GM12878 (cell line): ENCODE measurements at regions not wholly inside any gene's neighbourhood (a gene's known extent, or its start where the extent isn't known, plus 50 kb on each side); places are given as distances from the start of the nearest gene placed in this dataset.

Experiments
- ATAC-seq: fragments of 200-7000 bp; cut with Tn5 transposase; 3 replicates; pipeline ENCODE4 v1.9.1; 2020; ENCODE audit warnings: mild to moderate bottlenecking, moderate library complexity
- BruUV-seq: library from RNA; stranded (reverse); fragments of 400-500 nt; replicated peaks from 2 replicates; lab custom pipeline; 2021; lab: Mats Ljungman, UMichigan
- CTCF ChIA-PET: fragments of 300-600 bp; sonication (Branson Sonifier 250); formaldehyde crosslinking; extraction: SDS; loops from one replicate; lab custom pipeline; 2021; ENCODE audit warnings: inconsistent platforms; lab: Yijun Ruan, JAX
- POLR2A ChIA-PET: fragments of 350-600 bp; formaldehyde crosslinking; extraction: SDS; loops from one replicate; lab custom pipeline; 2021; ENCODE audit warnings: inconsistent platforms; lab: Charles Lee
- RAD21 ChIA-PET: fragments of 300-600 bp; sonication (Branson Sonifier 250); formaldehyde crosslinking; loops from one replicate; lab custom pipeline; 2023; ENCODE audit warnings: antibody characterized with exemption; ENCODE audit not compliant: unreplicated experiment; lab: Charles Lee
- SMC1A ChIA-PET: fragments of 300-600 bp; sonication (Branson Sonifier 250); formaldehyde crosslinking; loops from one replicate; lab custom pipeline; 2023; ENCODE audit not compliant: unreplicated experiment, uncharacterized antibody; lab: Charles Lee
- DNase-seq: peaks from one replicate; pipeline ENCODE4 v3.0.0-alpha.2; 2011; ENCODE audit warnings: low read depth, low spot score
- FAIRE-seq: peaks from 3 replicates; lab custom pipeline; 2011; peaks lifted over from hg19 to GRCh38; lab: Jason Lieb, UNC
- H2AFZ ChIP-seq: 2 replicates; pipeline ENCODE4 v1.6.0; 2011; ENCODE audit warnings: low read depth, low read length, control low read depth; ENCODE audit not compliant: control insufficient read depth
- H3K27ac ChIP-seq: 2 replicates; pipeline ENCODE4 v1.5.1; 2011; ENCODE audit warnings: control low read depth; ENCODE audit not compliant: control insufficient read depth, insufficient read depth
- H3K27me3 ChIP-seq, 2 experiments: replicated peaks in 1 of 2; 2 replicates each; pipeline versions ENCODE4 v1.6.0 to v1.6.1; 2011; ENCODE audit warnings: low read length in 1 of 2; ENCODE audit not compliant: control insufficient read depth in 2 of 2, insufficient read depth in 2 of 2
- H3K36me3 ChIP-seq, 2 experiments: 2 replicates each; pipeline ENCODE4 v1.5.1; 2011; ENCODE audit warnings: low read length in 1 of 2; ENCODE audit not compliant: control insufficient read depth in 2 of 2, insufficient read depth in 2 of 2
- H3K4me1 ChIP-seq: 2 replicates; pipeline ENCODE4 v1.6.1; 2011; ENCODE audit warnings: mild to moderate bottlenecking, low read length, moderate library complexity, mixed read lengths; ENCODE audit not compliant: control insufficient read depth, insufficient read depth
- H3K4me2 ChIP-seq: 2 replicates; pipeline ENCODE4 v1.6.0; 2011; ENCODE audit warnings: control low read depth; ENCODE audit not compliant: control insufficient read depth, insufficient read depth
- H3K4me3 ChIP-seq: fragments of 200-600 bp; sonication (generic); 2 replicates; pipeline ENCODE4 v1.5.1; 2016
- H3K79me2 ChIP-seq: 2 replicates; pipeline ENCODE4 v1.6.0; 2011; ENCODE audit warnings: low read length; ENCODE audit not compliant: control insufficient read depth, insufficient read depth
- H3K9ac ChIP-seq: 2 replicates; pipeline ENCODE4 v1.8.0; 2011; ENCODE audit warnings: low read length, control low read depth, mixed read lengths; ENCODE audit not compliant: control insufficient read depth, insufficient read depth
- H3K9me3 ChIP-seq: replicated peaks from 3 replicates; pipeline ENCODE4 v1.5.1; 2011; ENCODE audit warnings: mild to moderate bottlenecking, low read length; ENCODE audit not compliant: control insufficient read depth, insufficient read depth
- H4K20me1 ChIP-seq: 2 replicates; pipeline ENCODE4 v1.6.0; 2011; ENCODE audit not compliant: control insufficient read depth, insufficient read depth
- CBFB ChIP-seq: IDR thresholded peaks from 2 replicates; pipeline ENCODE4 v1.6.1; 2016; ENCODE audit warnings: antibody characterized with exemption, low read depth
- CHD1 ChIP-seq: IDR thresholded peaks from 2 replicates; pipeline ENCODE4 v1.6.1; 2012; ENCODE audit warnings: low read depth, low read length, improper control_type of control experiment
- CREB1 ChIP-seq: IDR thresholded peaks from 2 replicates; pipeline ENCODE4 v1.6.1; 2012; ENCODE audit warnings: low read depth, mild to moderate bottlenecking, inconsistent platforms
- EED ChIP-seq: sonication (generic); IDR thresholded peaks from 2 replicates; pipeline ENCODE4 v1.6.1; 2016; ENCODE audit warnings: antibody characterized with exemption, low read depth
- FOXK2 ChIP-seq: fragments of 450-650 bp; IDR thresholded peaks from 2 replicates; pipeline ENCODE4 v1.6.1; 2017; ENCODE audit warnings: mild to moderate bottlenecking, moderate library complexity
- IRF3 ChIP-seq: fragments of 450-650 bp; IDR thresholded peaks from 2 replicates; pipeline ENCODE4 v1.6.1; 2014; ENCODE audit warnings: mild to moderate bottlenecking
- MEF2B ChIP-seq: fragments of 450-650 bp; IDR thresholded peaks from 2 replicates; pipeline ENCODE4 v1.6.1; 2018; ENCODE audit warnings: mild to moderate bottlenecking, moderate library complexity; ENCODE audit not compliant: partially characterized antibody, poor library complexity, severe bottlenecking
- MLLT1 ChIP-seq: fragments of 450-650 bp; IDR thresholded peaks from 2 replicates; pipeline ENCODE4 v1.6.1; 2016; ENCODE audit warnings: mild to moderate bottlenecking
- NFYA ChIP-seq: IDR thresholded peaks from 2 replicates; pipeline ENCODE4 v1.6.1; 2011; ENCODE audit warnings: low read depth, mild to moderate bottlenecking, low read length, improper control_type of control experiment, borderline replicate concordance
- NFYB ChIP-seq: IDR thresholded peaks from 2 replicates; pipeline ENCODE4 v1.6.1; 2011; ENCODE audit warnings: low read depth, mild to moderate bottlenecking, low read length, improper control_type of control experiment, moderate library complexity; ENCODE audit not compliant: insufficient read depth
- PBX3 ChIP-seq: IDR thresholded peaks from 2 replicates; pipeline ENCODE4 v1.6.1; 2011; ENCODE audit warnings: mild to moderate bottlenecking, low read depth, low read length, moderate library complexity; ENCODE audit not compliant: insufficient replicate concordance
- RAD21 ChIP-seq: IDR thresholded peaks from 2 replicates; pipeline ENCODE4 v1.6.1; 2011; ENCODE audit warnings: mild to moderate bottlenecking, low read depth, low read length, moderate library complexity; ENCODE audit not compliant: insufficient read depth
- RB1 ChIP-seq: fragments of 450-650 bp; formaldehyde crosslinking; IDR thresholded peaks from 2 replicates; pipeline ENCODE4 v1.6.1; 2017; ENCODE audit warnings: mild to moderate bottlenecking, borderline replicate concordance
- ZBED1 ChIP-seq: IDR thresholded peaks from 2 replicates; pipeline ENCODE4 v1.6.1; 2016; ENCODE audit warnings: borderline replicate concordance
- ZNF274 ChIP-seq: IDR thresholded peaks from one replicate; pipeline ENCODE4 v1.8.0; 2011; ENCODE audit not compliant: insufficient read length, insufficient read depth
- ZNF622 ChIP-seq: fragments of 450-650 bp; IDR thresholded peaks from 2 replicates; pipeline ENCODE4 v1.6.1; 2017; ENCODE audit warnings: mild to moderate bottlenecking, inconsistent platforms
- WGBS: methylation state at CpG from one replicate; pipeline ENCODE4 v1.1.6; 2016; ENCODE audit warnings: low lambda C conversion rate; ENCODE audit not compliant: insufficient replicate concordance, insufficient coverage; ENCODE audit errors: missing lambda C conversion rate; 5-methylcytosine and 5-hydroxymethylcytosine counted together
- in situ Hi-C: fragments of 300-500 bp; cut with MboI; formaldehyde crosslinking; loops from 9 replicates; pipeline ENCODE4 v1.14.3; 2018; ENCODE audit warnings: mixed read lengths
- intact Hi-C: fragments of 100-400 bp; cut with micrococcal nuclease; formaldehyde crosslinking; loops from one replicate; pipeline ENCODE4 v1.14.2; 2022; ENCODE audit not compliant: unreplicated experiment

- no peaks in the 10 kb centered on the region for H3K4me1 ChIP-seq
- RAD21 ChIA-PET, result no interaction called here
- no TSS peak for BruUV-seq
- no peaks in the 10 kb centered on the region for H4K20me1 ChIP-seq
- CTCF ChIA-PET, result interaction anchor here (0.6 kb wide), 1 partner anchor 868 kb away, joined by 3 read pairs; no protein-coding TSS in a partner anchor
- no peaks in the 10 kb centered on the region; the same call in 2 of the 3 replicates for H3K9me3 ChIP-seq
- no peak overlapping the region for H3K4me3 ChIP-seq
- POLR2A ChIA-PET, result no interaction called here
- H3K79me2 ChIP-seq, result no peaks in the 10 kb centered on the region
- 66% methylated on average over 8 of the region's 8 CpGs for WGBS
- no peak for FAIRE-seq
- no peak overlapping the region for H3K4me2 ChIP-seq
- in situ Hi-C loops, result no loop called here
- H2AFZ ChIP-seq, result no peak overlapping the region
- H3K36me3 ChIP-seq, result no peaks in the 10 kb centered on the region
- no peak for TF ChIP-seq CBFB
- no peak for TF ChIP-seq IRF3
- TF ChIP-seq NFYA, result no peak
- no peak for TF ChIP-seq MLLT1
- no peak for TF ChIP-seq ZBED1
- TF ChIP-seq MEF2B, result no peak
- TF ChIP-seq RB1, result no peak
- TF ChIP-seq RAD21, result no peak
- TF ChIP-seq FOXK2, result no peak
- TF ChIP-seq ZNF274, result no peak
- TF ChIP-seq ZNF622, result no peak
- no peak for TF ChIP-seq PBX3
- no peak for TF ChIP-seq EED
- TF ChIP-seq NFYB, result no peak
- no peak for TF ChIP-seq CHD1
- TF ChIP-seq CREB1, result no peak
- H3K27me3 ChIP-seq, result no peaks in the 10 kb centered on the region
- no peak overlapping the region for H3K27ac ChIP-seq
- no peak overlapping the region for H3K9ac ChIP-seq
- DNase-seq, result no peak
- intact Hi-C loops, result no loop called here
- ATAC-seq, result no peak
- SMC1A ChIA-PET, result interaction anchor here (1.0 kb wide), 1 partner anchor 133 kb away, joined by 3 read pairs; no protein-coding TSS in a partner anchor
Observed at GRCh38 chr11:116122697-116123472, 618.7 kb upstream of the CADM1 start.
